Right lobe of liver (tissue), 4 donors: ENCODE measurements at regions not wholly inside any gene's neighbourhood (a gene's known extent, or its start where the extent isn't known, plus 50 kb on each side); places are given as distances from the start of the nearest gene placed in this dataset.

Experiments
- POLR2A ChIP-seq: fragments of 450-650 bp; IDR thresholded peaks from one replicate; pipeline ENCODE4 v1.6.1; 2017; ENCODE audit warnings: antibody characterized with exemption, mild to moderate bottlenecking
- TF ChIP-seq, protein P1 (sequence below), 4 donors: fragments of 200-600 bp in 3 of 4; fragments of 450-650 bp in 1 of 4; IDR thresholded peaks; one replicate each; pipeline versions ENCODE4 v1.5.1 to v1.8.0; 2016 to 2022; ENCODE audit warnings: antibody characterized with exemption in 4 of 4, mild to moderate bottlenecking in 2 of 4
- donor health status: DM: no; HTN: no; CAD: no.
- donor health status: DM: no; HTN: no; CAD: no.
- donor health status: DM: no; HTN: yes; CAD: no.

DNA sequence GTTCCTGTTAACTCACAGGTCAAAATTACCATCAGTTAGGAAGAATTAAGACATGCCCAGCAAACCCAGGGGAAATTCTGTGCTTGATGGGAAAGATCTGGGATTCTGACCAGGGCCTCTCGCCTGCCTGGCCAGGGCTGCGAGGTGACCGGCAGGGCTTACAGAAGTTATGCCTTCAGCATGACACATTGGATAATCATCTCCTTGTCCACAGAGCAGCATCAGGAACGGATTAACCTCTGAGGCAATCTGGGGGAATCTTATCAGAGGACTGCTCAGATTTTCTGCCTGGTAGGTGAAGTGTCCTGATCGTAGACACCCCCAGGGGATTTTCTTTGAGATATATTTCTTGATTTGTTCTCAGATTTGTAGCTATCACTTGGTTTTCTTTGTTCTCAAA, 172.5 kb downstream of the HS3ST3A1 start:
- TF ChIP-seq, protein P1, sequence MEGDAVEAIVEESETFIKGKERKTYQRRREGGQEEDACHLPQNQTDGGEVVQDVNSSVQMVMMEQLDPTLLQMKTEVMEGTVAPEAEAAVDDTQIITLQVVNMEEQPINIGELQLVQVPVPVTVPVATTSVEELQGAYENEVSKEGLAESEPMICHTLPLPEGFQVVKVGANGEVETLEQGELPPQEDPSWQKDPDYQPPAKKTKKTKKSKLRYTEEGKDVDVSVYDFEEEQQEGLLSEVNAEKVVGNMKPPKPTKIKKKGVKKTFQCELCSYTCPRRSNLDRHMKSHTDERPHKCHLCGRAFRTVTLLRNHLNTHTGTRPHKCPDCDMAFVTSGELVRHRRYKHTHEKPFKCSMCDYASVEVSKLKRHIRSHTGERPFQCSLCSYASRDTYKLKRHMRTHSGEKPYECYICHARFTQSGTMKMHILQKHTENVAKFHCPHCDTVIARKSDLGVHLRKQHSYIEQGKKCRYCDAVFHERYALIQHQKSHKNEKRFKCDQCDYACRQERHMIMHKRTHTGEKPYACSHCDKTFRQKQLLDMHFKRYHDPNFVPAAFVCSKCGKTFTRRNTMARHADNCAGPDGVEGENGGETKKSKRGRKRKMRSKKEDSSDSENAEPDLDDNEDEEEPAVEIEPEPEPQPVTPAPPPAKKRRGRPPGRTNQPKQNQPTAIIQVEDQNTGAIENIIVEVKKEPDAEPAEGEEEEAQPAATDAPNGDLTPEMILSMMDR (IDR thresholded peaks at IDR 0.05): no peak
- TF ChIP-seq POLR2A: no peak
